Activated naive CD4-positive, alpha-beta T cell treated with anti-CD3 and anti-CD28 coated beads, Interleukin-2, amount 10 ng/mL, durations not matched to agents 7 days and 5 days (primary cell): ENCODE measurements at regions not wholly inside any gene's neighbourhood (a gene's known extent, or its start where the extent isn't known, plus 50 kb on each side); places are given as distances from the start of the nearest gene placed in this dataset.

Experiments used
- CTCF ChIA-PET: fragments of 350-600 bp; sonication (Branson Sonifier 250); formaldehyde crosslinking; loops from one replicate; lab custom pipeline; 2021; ENCODE audit warnings: antibody characterized with exemption; lab: Charles Lee
- DNase-seq: peaks from one replicate; pipeline ENCODE4 v3.0.0-alpha.2; 2020
- H3K27ac Mint-ChIP-seq: one replicate; pipeline ENCODE4 v1.8.0; 2021; ENCODE audit warnings: mild to moderate bottlenecking, moderate library complexity, mixed read lengths
- H3K27me3 Mint-ChIP-seq: one replicate; pipeline ENCODE4 v1.8.0; 2021; ENCODE audit warnings: mild to moderate bottlenecking, mixed read lengths
- H3K36me3 Mint-ChIP-seq: one replicate; pipeline ENCODE4 v1.8.0; 2021; ENCODE audit warnings: mixed read lengths
- H3K4me1 Mint-ChIP-seq: one replicate; pipeline ENCODE4 v1.8.0; 2021; ENCODE audit warnings: mixed read lengths
- H3K4me3 Mint-ChIP-seq: one replicate; pipeline ENCODE4 v1.8.0; 2021; ENCODE audit warnings: mild to moderate bottlenecking, moderate library complexity, mixed read lengths
- H3K9me3 Mint-ChIP-seq: one replicate; pipeline ENCODE4 v1.8.0; 2021; ENCODE audit warnings: mixed read lengths

DNA sequence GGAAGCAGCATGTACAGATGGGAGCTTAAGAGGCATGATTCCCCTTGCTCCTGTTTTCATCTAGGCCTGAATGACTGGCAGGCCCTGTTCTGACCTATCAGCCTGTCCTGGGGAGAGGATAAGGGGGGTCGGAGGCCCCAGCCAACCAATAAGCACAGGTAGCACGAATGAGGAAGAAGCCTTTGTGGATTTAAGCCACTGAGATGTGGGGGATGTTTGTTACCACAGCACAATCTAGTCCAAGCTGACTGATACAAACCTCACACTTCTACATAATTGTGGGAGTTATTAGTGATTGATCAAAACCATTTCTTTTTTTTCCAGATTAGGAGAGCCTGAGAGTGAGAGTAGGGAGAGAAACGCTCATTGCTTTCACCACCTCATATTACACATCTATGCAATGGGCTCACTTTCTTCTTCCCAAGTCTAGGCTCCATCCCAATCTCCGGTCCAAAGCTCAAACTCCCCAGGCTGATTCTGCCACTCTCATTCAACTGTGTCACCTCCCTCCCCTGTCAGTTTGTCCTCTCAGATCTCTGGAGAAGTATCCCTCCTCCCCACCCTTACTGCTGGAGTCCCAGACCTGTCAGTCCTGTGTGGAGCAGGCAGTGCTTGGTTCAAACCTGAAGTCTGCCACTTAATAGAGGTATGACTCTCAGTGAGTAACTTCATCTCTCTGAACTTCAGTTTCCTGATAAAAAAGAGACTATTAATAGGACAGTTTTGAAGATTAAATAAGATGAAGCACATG lies 220.5 kb downstream of the PTPRU start:
- H3K36me3 Mint-ChIP-seq: no peaks in the 10 kb centered on the region
- H3K27ac Mint-ChIP-seq: no peak overlapping the region
- H3K27me3 Mint-ChIP-seq: peaks cover 10% of the 10 kb centered on the region
- no peak overlapping the region for H3K4me3 Mint-ChIP-seq
- no peak for DNase-seq
- H3K9me3 Mint-ChIP-seq: no peaks in the 10 kb centered on the region
- CTCF ChIA-PET: no interaction called here
- H3K4me1 Mint-ChIP-seq: no peaks in the 10 kb centered on the region

- H3K36me3 Mint-ChIP-seq: no peaks in the 10 kb centered on the region
- no peak for DNase-seq
- CTCF ChIA-PET: no interaction called here
Measured at GRCh38 chr1:29455781-29456180, 219.5 kb downstream of the PTPRU start.

GRCh38 chr1:29454616-29455380 lies 218.5 kb downstream of the PTPRU start:
- no peak overlapping the region for H3K4me3 Mint-ChIP-seq
- H3K27ac Mint-ChIP-seq: no peak overlapping the region
- H3K9me3 Mint-ChIP-seq: no peaks in the 10 kb centered on the region
- peaks cover 4% of the 10 kb centered on the region for H3K27me3 Mint-ChIP-seq
- DNase-seq: no peak
- no peaks in the 10 kb centered on the region for H3K4me1 Mint-ChIP-seq
- H3K36me3 Mint-ChIP-seq: no peaks in the 10 kb centered on the region
- CTCF ChIA-PET: no interaction called here

More at GRCh38 chr1:29455781-29456180, 219.5 kb downstream of the PTPRU start:
- Mint-ChIP-seq H3K27ac (no peak overlapping the region), H3K27me3 (peaks cover 6% of the 10 kb centered on the region), H3K4me1 (no peaks in the 10 kb centered on the region), H3K9me3 (no peaks in the 10 kb centered on the region), H3K4me3 (no peak overlapping the region)

GRCh38 chr1:29453502-29454240 lies 217.3 kb downstream of the PTPRU start:
- no peak for DNase-seq
- Mint-ChIP-seq H3K4me1 (no peaks in the 10 kb centered on the region), H3K9me3 (no peaks in the 10 kb centered on the region), H3K36me3 (no peaks in the 10 kb centered on the region), H3K27me3 (no peaks in the 10 kb centered on the region), H3K27ac (no peak overlapping the region), H3K4me3 (no peak overlapping the region)
- CTCF ChIA-PET: no interaction called here

GRCh38 chr1:29452463-29453230 lies 216.3 kb downstream of the PTPRU start:
- Mint-ChIP-seq H3K27ac (no peak overlapping the region), H3K4me3 (no peak overlapping the region), H3K36me3 (no peaks in the 10 kb centered on the region), H3K9me3 (no peaks in the 10 kb centered on the region), H3K27me3 (no peaks in the 10 kb centered on the region), H3K4me1 (no peaks in the 10 kb centered on the region)
- DNase-seq: no peak
- CTCF ChIA-PET: no interaction called here

DNA sequence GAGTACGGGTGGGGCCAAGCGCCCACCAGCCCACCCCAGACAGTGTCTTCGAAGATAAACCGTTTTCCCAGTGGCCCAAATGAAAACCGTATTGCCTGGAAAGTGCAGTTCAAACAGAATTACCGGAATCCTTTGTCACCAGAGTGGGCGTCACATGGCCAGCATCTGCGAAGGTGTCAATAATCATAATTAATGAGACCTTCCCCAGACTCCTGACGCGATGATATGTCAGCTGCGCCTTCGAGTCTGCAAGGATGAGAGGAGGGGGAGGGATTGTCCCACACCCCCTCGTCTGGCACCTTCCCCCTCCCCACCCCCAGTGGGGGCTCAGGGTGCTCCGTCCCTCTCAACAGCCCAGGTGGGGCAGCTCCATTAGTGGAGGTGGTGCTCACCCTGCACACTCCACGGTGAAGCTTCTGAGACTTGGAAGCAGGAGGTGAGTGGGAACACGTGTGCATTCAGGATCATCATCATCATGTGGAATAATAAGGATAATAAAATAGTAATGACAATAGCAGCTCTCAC lies 215.1 kb downstream of the PTPRU start:
- CTCF ChIA-PET: no interaction called here
- H3K36me3 Mint-ChIP-seq: no peaks in the 10 kb centered on the region
- H3K4me1 Mint-ChIP-seq: no peaks in the 10 kb centered on the region
- H3K4me3 Mint-ChIP-seq: no peak overlapping the region
- H3K9me3 Mint-ChIP-seq: no peaks in the 10 kb centered on the region
- no peaks in the 10 kb centered on the region for H3K27me3 Mint-ChIP-seq
- H3K27ac Mint-ChIP-seq: no peak overlapping the region
- no peak for DNase-seq

DNA sequence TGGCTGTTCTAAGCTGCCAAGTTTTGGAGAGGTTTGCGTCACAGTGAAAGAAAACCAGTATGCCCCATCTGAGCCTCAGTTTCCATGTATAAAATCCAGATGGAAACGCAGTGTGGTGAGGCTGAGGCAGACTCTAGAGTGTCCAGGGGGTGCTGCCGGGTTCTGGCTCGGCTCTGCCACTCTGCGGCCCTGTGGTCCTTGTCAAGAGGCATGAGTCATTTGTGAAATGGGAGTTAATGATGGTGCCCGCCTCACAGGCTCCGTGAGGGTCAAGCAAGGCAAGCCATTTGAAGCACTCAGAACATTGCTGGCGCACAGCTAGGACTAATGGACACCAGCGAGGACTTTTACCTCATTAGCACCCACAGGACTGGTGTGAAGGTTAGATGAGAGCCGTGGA lies 214.3 kb downstream of the PTPRU start:
- no peak for DNase-seq
- no peaks in the 10 kb centered on the region for H3K27me3 Mint-ChIP-seq
- H3K27ac Mint-ChIP-seq: no peak overlapping the region
- CTCF ChIA-PET: no interaction called here
- no peak overlapping the region for H3K4me3 Mint-ChIP-seq
- H3K36me3 Mint-ChIP-seq: no peaks in the 10 kb centered on the region
- H3K9me3 Mint-ChIP-seq: no peaks in the 10 kb centered on the region
- no peaks in the 10 kb centered on the region for H3K4me1 Mint-ChIP-seq

DNA sequence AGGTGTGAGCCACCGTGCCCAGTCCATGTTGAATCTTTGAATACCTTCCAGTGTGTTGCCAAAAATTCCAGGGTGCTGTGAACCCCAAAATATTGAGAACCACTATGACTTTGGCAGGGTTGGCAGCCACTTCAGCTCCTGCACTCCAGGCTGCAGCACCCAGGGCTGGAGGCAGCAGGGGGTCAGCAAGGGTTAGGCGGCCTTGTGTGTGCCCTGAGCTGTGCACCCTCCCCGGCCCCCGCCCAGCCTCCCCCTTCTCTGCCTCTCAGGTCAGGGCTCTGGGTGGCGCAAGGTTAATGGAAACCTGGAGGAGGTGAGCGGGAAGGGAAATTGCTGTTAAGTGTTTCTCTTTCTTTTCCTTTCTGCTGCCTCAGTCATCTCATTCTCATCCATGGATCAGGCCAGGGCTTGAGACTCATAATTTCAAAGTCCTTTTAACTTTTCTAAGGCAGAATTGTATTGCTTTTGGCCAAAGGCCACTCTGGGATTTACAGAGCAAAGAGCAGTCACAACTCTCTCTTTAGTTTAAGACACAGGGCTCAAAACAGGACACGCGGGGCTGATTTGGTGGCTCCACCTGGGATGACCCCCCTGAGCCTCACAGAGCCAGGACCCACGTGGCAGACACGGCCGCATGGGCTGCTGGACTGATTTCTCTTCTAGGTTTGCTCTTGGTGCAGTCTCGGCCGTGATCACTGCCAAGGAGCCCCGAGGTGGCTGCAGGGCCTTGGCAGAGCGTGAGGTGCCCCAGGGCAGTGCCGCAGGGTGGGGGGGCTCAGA lies 212.3 kb downstream of the PTPRU start:
- H3K36me3 Mint-ChIP-seq: no peaks in the 10 kb centered on the region
- no peaks in the 10 kb centered on the region for H3K9me3 Mint-ChIP-seq
- no peak overlapping the region for H3K4me3 Mint-ChIP-seq
- CTCF ChIA-PET: no interaction called here
- H3K4me1 Mint-ChIP-seq: no peaks in the 10 kb centered on the region
- no peak overlapping the region for H3K27ac Mint-ChIP-seq
- H3K27me3 Mint-ChIP-seq: peaks cover 9% of the 10 kb centered on the region
- DNase-seq: no peak

DNA sequence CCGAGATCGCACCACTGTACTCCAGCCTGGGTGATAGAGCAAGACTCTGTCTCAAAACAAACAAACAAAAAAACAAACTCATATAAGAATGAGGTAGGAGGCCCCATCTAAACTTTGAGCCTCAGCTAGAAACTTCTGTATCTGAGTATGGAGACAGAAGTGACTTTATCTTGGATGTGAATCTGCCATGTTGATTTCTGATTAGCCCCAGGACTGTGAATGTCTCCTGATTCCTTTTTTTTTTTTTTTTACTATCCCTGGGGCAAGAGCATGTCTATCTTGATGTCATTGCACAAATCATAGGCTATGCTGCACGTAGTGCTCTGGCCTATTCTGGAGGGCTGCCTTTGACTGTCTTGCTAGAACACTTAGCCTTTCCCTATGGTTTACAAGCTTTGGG lies 211.0 kb downstream of the PTPRU start:
- no peak overlapping the region for H3K4me3 Mint-ChIP-seq
- no peaks in the 10 kb centered on the region for H3K4me1 Mint-ChIP-seq
- DNase-seq: no peak
- no peaks in the 10 kb centered on the region for H3K36me3 Mint-ChIP-seq
- H3K27ac Mint-ChIP-seq: no peak overlapping the region
- peaks cover 22% of the 10 kb centered on the region for H3K27me3 Mint-ChIP-seq
- no peaks in the 10 kb centered on the region for H3K9me3 Mint-ChIP-seq
- CTCF ChIA-PET: no interaction called here

DNA sequence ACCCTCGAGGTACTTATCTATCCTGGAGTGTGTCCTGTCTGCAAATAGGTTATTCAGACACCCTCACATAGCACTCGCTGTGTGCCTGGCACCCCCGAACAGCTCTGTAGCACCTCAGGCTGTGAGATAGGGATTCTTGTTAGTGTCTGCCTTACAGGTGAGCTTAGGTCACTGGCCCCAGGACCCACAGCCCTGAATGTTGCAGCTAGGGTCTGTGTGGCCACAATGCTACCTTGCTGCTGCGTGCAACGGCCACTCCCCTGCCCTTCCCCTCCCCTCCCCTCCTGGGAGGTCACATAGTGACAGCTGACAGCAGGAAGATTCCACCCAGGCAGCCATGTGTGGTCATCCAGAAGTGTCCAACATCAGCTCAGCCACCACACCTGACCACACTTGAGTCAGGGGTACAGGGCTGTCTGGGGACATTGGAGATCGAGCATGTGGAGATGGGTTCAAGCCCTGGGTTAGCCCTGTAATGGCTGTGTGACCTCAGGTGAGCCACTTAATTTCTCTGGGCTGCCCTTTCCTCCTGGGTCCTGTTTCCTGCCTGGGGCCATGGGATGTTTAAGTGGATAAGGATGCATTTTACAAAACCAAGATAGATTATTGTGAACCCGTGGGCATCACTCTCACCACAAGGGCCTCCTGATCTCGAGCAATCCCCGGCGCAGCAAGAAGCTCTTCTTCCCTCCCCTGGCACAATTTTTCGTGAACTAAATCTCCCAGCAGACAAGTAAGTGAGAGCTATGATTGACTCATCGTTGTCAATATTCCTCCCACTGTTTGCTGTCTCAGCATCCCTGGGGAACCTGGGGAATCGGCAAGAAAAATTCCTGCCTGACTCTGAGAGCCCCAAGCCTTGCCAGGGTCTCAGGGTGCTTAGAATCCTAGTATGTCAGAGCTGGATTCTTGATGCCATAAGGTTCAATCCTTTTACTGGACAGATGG lies 208.7 kb downstream of the PTPRU start:
- H3K4me1 Mint-ChIP-seq: no peaks in the 10 kb centered on the region
- no peaks in the 10 kb centered on the region for H3K36me3 Mint-ChIP-seq
- no peak overlapping the region for H3K4me3 Mint-ChIP-seq
- DNase-seq: no peak
- no peaks in the 10 kb centered on the region for H3K9me3 Mint-ChIP-seq
- peaks cover 28% of the 10 kb centered on the region for H3K27me3 Mint-ChIP-seq
- H3K27ac Mint-ChIP-seq: no peak overlapping the region
- CTCF ChIA-PET: no interaction called here

- CTCF ChIA-PET: no interaction called here
- DNase-seq: no peak
- no peaks in the 10 kb centered on the region for H3K36me3 Mint-ChIP-seq
- H3K4me1 Mint-ChIP-seq: no peaks in the 10 kb centered on the region
- H3K27ac Mint-ChIP-seq: no peak overlapping the region
- H3K4me3 Mint-ChIP-seq: no peak overlapping the region
- H3K9me3 Mint-ChIP-seq: no peaks in the 10 kb centered on the region
- H3K27me3 Mint-ChIP-seq: peaks cover 33% of the 10 kb centered on the region
Measured at GRCh38 chr1:29444081-29444715, 207.9 kb downstream of the PTPRU start.

DNA sequence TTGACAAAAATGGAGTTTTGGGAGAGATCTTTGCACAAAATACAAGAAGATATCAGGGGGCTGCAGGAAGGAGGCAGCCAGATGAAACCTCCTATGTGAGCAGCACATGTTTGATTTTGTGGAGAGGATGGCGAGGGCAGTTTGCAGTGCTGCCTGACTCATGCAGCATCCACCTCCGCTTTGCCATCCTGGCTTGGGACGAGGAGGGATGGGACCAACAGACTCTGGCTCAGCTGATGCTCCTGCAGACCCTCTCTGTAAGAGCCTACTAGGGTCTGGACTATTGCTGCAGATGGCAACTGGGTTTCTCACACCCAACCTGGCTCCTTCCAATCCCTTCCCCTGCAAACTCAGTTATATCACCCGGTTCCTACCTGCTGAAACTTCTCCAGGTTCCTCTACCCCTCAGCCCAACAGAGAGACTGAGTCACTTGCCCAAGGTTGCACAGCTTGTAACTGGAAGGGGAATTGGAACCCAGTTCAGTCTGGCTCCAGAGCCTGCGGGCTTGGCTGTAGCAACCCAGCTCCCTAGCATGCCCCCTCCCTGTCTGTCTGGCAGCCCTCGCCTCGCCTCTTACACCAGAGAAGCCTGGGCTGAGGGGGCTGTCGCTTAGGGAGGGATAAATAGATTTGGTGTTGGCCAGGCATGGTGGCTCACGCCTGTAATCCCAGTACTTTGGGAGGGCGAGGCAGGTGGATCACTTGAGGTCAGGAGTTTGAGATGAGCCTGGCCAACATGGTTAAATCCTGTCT lies 205.8 kb downstream of the PTPRU start:
- Mint-ChIP-seq H3K4me1 (no peaks in the 10 kb centered on the region), H3K36me3 (no peaks in the 10 kb centered on the region), H3K27ac (no peak overlapping the region), H3K27me3 (peaks cover 43% of the 10 kb centered on the region), H3K9me3 (no peaks in the 10 kb centered on the region), H3K4me3 (no peak overlapping the region)
- no peak for DNase-seq
- CTCF ChIA-PET: no interaction called here
